ENCODE measurements at regions not wholly inside any gene's neighbourhood (a gene's known extent, or its start where the extent isn't known, plus 50 kb on each side); places are given as distances from the start of the nearest gene placed in this dataset.
"Not testable (repeated sequence)": the region's sequence is repeated elsewhere in the genome, so short reads cannot be mapped to it uniquely, and the experiment has no call there.

DNA sequence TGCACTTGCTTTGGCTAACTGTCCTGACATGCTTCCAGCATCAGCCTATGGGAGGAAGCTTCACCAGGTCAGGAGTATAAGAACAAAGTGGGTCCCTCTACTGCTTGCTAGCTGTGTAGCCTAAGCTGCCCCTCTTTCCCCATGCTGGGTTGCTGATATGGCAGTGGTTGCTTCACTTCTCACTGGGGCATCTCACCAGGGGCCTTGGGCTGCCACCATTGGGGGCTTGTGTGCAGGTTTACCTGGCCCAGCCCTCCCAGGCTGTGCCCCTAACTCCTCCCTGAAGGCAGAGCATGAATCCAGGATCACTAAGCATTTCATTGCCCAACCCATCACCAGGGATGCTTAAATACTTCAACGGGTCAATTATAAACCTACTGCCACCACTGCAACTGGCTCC is 817.1 kb upstream of the TMEFF2 start:
- no peaks in the 10 kb centered on the region for H3K9me3 ChIP-seq (ENCODE audit: low read length)
- no peak overlapping the region for H3K27ac ChIP-seq (ENCODE audit: low read depth, low read length)
- no peaks in the 10 kb centered on the region for H3K4me1 ChIP-seq (ENCODE audit: insufficient read depth, low read length)
- H3K27me3 ChIP-seq (ENCODE audit: control insufficient read depth in 1 of 2, insufficient read depth in 2 of 2, low read length in 2 of 2), result no peaks in the 10 kb centered on the region
- no peaks in the 10 kb centered on the region for H3K36me3 ChIP-seq (ENCODE audit: insufficient read depth, low read length)
- H3K4me3 ChIP-seq (ENCODE audit: low read depth in 1 of 2, low read length in 2 of 2), result no peak overlapping the region
- H3K9ac ChIP-seq (ENCODE audit: low read length), result no peak overlapping the region

DNA sequence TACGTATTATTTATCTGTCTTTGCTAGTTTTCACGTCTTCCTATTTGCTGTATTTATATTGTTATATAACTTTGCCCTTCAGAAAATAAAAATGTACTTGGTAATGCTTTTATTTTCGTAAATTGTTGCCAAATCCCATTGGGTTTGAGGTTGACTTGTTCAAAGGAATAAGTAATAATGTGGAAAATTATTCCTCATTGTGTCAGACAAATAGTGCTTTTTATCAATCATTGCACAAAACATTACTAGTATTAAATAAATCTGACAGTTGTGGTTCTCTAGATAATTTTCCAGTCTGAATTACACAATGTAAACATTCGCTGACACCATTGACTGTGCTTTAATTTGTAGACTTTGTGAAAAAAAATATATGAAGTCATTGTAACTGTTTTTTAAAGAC is 798.3 kb upstream of the TMEFF2 start:
- Histone ChIP-seq H3K36me3 (ENCODE audit: insufficient read depth, low read length) (no peaks in the 10 kb centered on the region), H3K9ac (ENCODE audit: low read length) (no peak overlapping the region), H3K27ac (ENCODE audit: low read depth, low read length) (no peak overlapping the region), H3K4me3 (ENCODE audit: low read depth in 1 of 2, low read length in 2 of 2) (no peak overlapping the region), H3K27me3 (ENCODE audit: control insufficient read depth in 1 of 2, insufficient read depth in 2 of 2, low read length in 2 of 2) (no peaks in the 10 kb centered on the region), H3K4me1 (ENCODE audit: insufficient read depth, low read length) (no peaks in the 10 kb centered on the region), H3K9me3 (ENCODE audit: low read length) (no peaks in the 10 kb centered on the region)

- no peaks in the 10 kb centered on the region for H3K36me3 ChIP-seq (ENCODE audit: insufficient read depth, low read length)
- no peaks in the 10 kb centered on the region for H3K27me3 ChIP-seq (ENCODE audit: control insufficient read depth in 1 of 2, insufficient read depth in 2 of 2, low read length in 2 of 2)
- H3K9me3 ChIP-seq (ENCODE audit: low read length), result no peaks in the 10 kb centered on the region
- no peaks in the 10 kb centered on the region for H3K4me1 ChIP-seq (ENCODE audit: insufficient read depth, low read length)
- H3K9ac ChIP-seq (ENCODE audit: low read length), result no peak overlapping the region
- H3K27ac ChIP-seq (ENCODE audit: low read depth, low read length), result no peak overlapping the region
- no peak overlapping the region for H3K4me3 ChIP-seq (ENCODE audit: low read depth in 1 of 2, low read length in 2 of 2)
Measured at GRCh38 chr2:192983173-192983572, 788.4 kb upstream of the TMEFF2 start.

- H3K36me3 ChIP-seq (ENCODE audit: insufficient read depth, low read length), result no peaks in the 10 kb centered on the region
- H3K9ac ChIP-seq (ENCODE audit: low read length), result no peak overlapping the region
- H3K4me1 ChIP-seq (ENCODE audit: insufficient read depth, low read length), result no peaks in the 10 kb centered on the region
- H3K27me3 ChIP-seq (ENCODE audit: control insufficient read depth in 1 of 2, insufficient read depth in 2 of 2, low read length in 2 of 2), result no peaks in the 10 kb centered on the region
- H3K27ac ChIP-seq (ENCODE audit: low read depth, low read length), result no peak overlapping the region
- H3K4me3 ChIP-seq (ENCODE audit: low read depth in 1 of 2, low read length in 2 of 2), result no peak overlapping the region
- H3K9me3 ChIP-seq (ENCODE audit: low read length), result no peaks in the 10 kb centered on the region
Measured at GRCh38 chr2:192978395-192978794, 783.7 kb upstream of the TMEFF2 start.

- H3K27me3 ChIP-seq (ENCODE audit: control insufficient read depth in 1 of 2, insufficient read depth in 2 of 2, low read length in 2 of 2), result no peaks in the 10 kb centered on the region
- H3K36me3 ChIP-seq (ENCODE audit: insufficient read depth, low read length), result no peaks in the 10 kb centered on the region
Measured at GRCh38 chr2:192971981-192972380, 777.2 kb upstream of the TMEFF2 start.

DNA sequence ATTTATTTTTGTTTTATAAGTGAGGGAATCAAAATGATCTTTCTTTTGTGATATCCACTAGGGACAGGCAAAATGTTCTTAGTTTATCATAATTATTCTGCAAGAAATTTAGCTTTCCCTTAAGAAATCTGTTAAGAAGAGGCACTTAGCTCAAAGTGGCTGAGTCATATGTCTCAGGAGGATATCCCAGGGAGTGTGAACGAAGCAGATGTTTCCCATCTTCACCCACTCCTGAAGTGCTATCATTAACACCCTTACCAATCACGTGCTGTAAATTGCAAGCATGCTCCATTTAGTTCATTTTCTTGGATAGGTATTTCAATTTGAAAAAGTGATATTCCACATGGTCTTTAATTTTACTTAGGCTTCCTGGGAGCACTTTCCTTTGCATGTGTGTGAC is 774.3 kb upstream of the TMEFF2 start:
- no peaks in the 10 kb centered on the region for H3K4me1 ChIP-seq (ENCODE audit: insufficient read depth, low read length)
- no peak overlapping the region for H3K4me3 ChIP-seq (ENCODE audit: low read depth in 1 of 2, low read length in 2 of 2)
- no peak overlapping the region for H3K27ac ChIP-seq (ENCODE audit: low read depth, low read length)
- H3K9ac ChIP-seq (ENCODE audit: low read length), result no peak overlapping the region
- H3K9me3 ChIP-seq (ENCODE audit: low read length), result no peaks in the 10 kb centered on the region
- H3K27me3 ChIP-seq (ENCODE audit: control insufficient read depth in 1 of 2, insufficient read depth in 2 of 2, low read length in 2 of 2), result no peaks in the 10 kb centered on the region
- H3K36me3 ChIP-seq (ENCODE audit: insufficient read depth, low read length), result no peaks in the 10 kb centered on the region

More at GRCh38 chr2:192971981-192972380, 777.2 kb upstream of the TMEFF2 start:
- Histone ChIP-seq H3K9me3 (ENCODE audit: low read length) (no peaks in the 10 kb centered on the region), H3K4me1 (ENCODE audit: insufficient read depth, low read length) (no peaks in the 10 kb centered on the region), H3K9ac (ENCODE audit: low read length) (no peak overlapping the region), H3K4me3 (ENCODE audit: low read depth in 1 of 2, low read length in 2 of 2) (no peak overlapping the region), H3K27ac (ENCODE audit: low read depth, low read length) (no peak overlapping the region)

DNA sequence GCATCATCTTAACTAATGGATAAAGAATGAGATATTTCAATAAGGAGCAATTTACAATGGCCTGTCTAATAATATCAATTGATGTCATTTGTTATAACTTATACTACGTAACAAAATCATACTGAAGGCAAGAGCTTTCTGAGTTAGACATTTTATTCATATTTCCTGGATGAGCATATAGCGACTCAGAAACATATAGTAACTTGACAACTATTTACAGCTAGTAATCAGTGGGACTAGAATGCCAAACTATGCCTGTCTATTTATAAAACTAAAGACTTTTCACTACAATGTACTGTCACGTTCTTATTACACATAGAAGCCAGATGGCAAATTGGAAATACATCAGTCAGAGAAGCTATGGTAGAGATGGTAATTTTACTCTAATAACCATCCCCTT is 766.2 kb upstream of the TMEFF2 start:
- Histone ChIP-seq H3K4me3 (ENCODE audit: low read depth in 1 of 2, low read length in 2 of 2) (no peak overlapping the region), H3K4me1 (ENCODE audit: insufficient read depth, low read length) (no peaks in the 10 kb centered on the region)

DNA sequence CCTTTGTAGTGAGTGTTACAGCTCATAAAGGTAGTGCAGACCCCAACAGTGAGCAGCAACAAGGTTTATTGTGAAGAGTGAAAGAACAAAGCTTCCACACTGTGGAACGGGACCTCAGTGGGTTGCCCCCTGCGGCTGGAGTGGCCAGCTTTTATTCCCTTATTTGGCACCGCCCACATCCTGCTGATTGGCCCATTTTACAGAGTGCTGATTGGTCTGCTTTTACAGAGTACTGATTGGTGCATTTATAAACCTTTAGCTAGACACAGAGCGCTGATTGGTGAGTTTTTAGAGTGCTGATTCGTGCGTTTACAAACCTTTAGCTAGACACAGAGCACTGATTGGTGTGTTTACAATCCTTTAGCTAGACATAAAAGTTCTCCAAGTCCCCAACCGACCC is 763.9 kb upstream of the TMEFF2 start:
- H3K36me3 ChIP-seq (ENCODE audit: insufficient read depth, low read length); H3K9ac ChIP-seq (ENCODE audit: low read length); H3K27ac ChIP-seq (ENCODE audit: low read depth, low read length); H3K4me3 ChIP-seq (ENCODE audit: low read depth in 1 of 2, low read length in 2 of 2); H3K27me3 ChIP-seq (ENCODE audit: control insufficient read depth in 1 of 2, insufficient read depth in 2 of 2, low read length in 2 of 2); H3K9me3 ChIP-seq (ENCODE audit: low read length); H3K4me1 ChIP-seq (ENCODE audit: insufficient read depth, low read length): not testable (repeated sequence)

More for the DNA sequence above, 766.2 kb upstream of the TMEFF2 start:
- no peak overlapping the region for H3K27ac ChIP-seq (ENCODE audit: low read depth, low read length)
- no peaks in the 10 kb centered on the region for H3K27me3 ChIP-seq (ENCODE audit: control insufficient read depth in 1 of 2, insufficient read depth in 2 of 2, low read length in 2 of 2)
- H3K9ac ChIP-seq (ENCODE audit: low read length), result no peak overlapping the region
- no peaks in the 10 kb centered on the region for H3K36me3 ChIP-seq (ENCODE audit: insufficient read depth, low read length)
- no peaks in the 10 kb centered on the region for H3K9me3 ChIP-seq (ENCODE audit: low read length)

DNA sequence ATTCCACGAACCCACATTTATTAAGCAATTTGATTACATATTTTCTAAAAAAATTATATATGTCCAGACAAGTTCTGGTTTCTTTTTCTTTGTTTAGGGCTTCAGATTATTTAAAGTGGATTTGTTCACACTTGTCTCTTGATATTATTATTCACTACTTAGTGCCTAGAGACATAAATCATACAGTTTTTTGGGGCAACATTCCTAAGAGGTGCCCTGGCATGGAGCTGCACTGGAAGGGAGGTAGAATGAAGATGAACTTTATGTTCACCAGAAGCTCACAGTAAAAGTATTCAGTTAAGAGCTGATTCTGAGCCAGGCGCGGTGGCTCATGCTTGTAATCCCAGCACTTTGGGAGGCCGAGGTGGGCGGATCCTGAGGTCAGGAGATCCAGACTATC is 762.7 kb upstream of the TMEFF2 start:
- Histone ChIP-seq H3K9me3 (ENCODE audit: low read length) (no peaks in the 10 kb centered on the region), H3K27ac (ENCODE audit: low read depth, low read length) (no peak overlapping the region), H3K4me1 (ENCODE audit: insufficient read depth, low read length) (no peaks in the 10 kb centered on the region), H3K9ac (ENCODE audit: low read length) (no peak overlapping the region), H3K4me3 (ENCODE audit: low read depth in 1 of 2, low read length in 2 of 2) (no peak overlapping the region), H3K36me3 (ENCODE audit: insufficient read depth, low read length) (no peaks in the 10 kb centered on the region), H3K27me3 (ENCODE audit: control insufficient read depth in 1 of 2, insufficient read depth in 2 of 2, low read length in 2 of 2) (no peaks in the 10 kb centered on the region)

GRCh38 chr2:192953116-192953515 is 758.4 kb upstream of the TMEFF2 start:
- Histone ChIP-seq H3K4me1 (ENCODE audit: insufficient read depth, low read length) (no peaks in the 10 kb centered on the region), H3K27me3 (ENCODE audit: control insufficient read depth in 1 of 2, insufficient read depth in 2 of 2, low read length in 2 of 2) (no peaks in the 10 kb centered on the region)

GRCh38 chr2:192952245-192952644 is 757.5 kb upstream of the TMEFF2 start:
- Histone ChIP-seq H3K4me1 (ENCODE audit: insufficient read depth, low read length) (no peaks in the 10 kb centered on the region), H3K4me3 (ENCODE audit: low read depth in 1 of 2, low read length in 2 of 2) (no peak overlapping the region), H3K36me3 (ENCODE audit: insufficient read depth, low read length) (no peaks in the 10 kb centered on the region), H3K9ac (ENCODE audit: low read length) (no peak overlapping the region), H3K27ac (ENCODE audit: low read depth, low read length) (no peak overlapping the region), H3K27me3 (ENCODE audit: control insufficient read depth in 1 of 2, insufficient read depth in 2 of 2, low read length in 2 of 2) (no peaks in the 10 kb centered on the region), H3K9me3 (ENCODE audit: low read length) (no peaks in the 10 kb centered on the region)

More at GRCh38 chr2:192953116-192953515, 758.4 kb upstream of the TMEFF2 start:
- Histone ChIP-seq H3K9ac (ENCODE audit: low read length) (no peak overlapping the region), H3K4me3 (ENCODE audit: low read depth in 1 of 2, low read length in 2 of 2) (no peak overlapping the region), H3K27ac (ENCODE audit: low read depth, low read length) (no peak overlapping the region), H3K9me3 (ENCODE audit: low read length) (no peaks in the 10 kb centered on the region), H3K36me3 (ENCODE audit: insufficient read depth, low read length) (no peaks in the 10 kb centered on the region)

DNA sequence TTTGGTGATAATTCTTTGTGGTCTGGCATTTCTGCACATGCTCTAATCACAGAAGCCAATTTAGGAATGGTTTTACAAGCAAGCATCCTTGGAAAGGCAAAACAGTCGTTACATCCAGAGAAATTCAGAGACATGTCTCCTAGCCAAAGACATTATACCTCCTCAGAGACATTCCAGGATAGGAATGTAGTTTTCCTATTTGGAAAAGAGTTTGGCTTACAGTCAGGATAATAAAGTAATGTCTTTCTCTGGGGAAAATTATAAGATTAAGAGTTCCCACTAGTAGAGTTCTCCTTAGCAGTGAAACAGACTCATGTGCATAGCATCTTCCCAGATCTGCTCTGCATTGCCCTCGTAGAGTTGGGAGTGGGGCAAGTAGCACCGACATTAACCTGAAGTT is 753.6 kb upstream of the TMEFF2 start:
- H3K27me3 ChIP-seq (ENCODE audit: control insufficient read depth in 1 of 2, insufficient read depth in 2 of 2, low read length in 2 of 2), result no peaks in the 10 kb centered on the region
- H3K9ac ChIP-seq (ENCODE audit: low read length), result no peak overlapping the region
- no peaks in the 10 kb centered on the region for H3K36me3 ChIP-seq (ENCODE audit: insufficient read depth, low read length)
- no peaks in the 10 kb centered on the region for H3K9me3 ChIP-seq (ENCODE audit: low read length)
- no peak overlapping the region for H3K27ac ChIP-seq (ENCODE audit: low read depth, low read length)
- no peaks in the 10 kb centered on the region for H3K4me1 ChIP-seq (ENCODE audit: insufficient read depth, low read length)
- H3K4me3 ChIP-seq (ENCODE audit: low read depth in 1 of 2, low read length in 2 of 2), result no peak overlapping the region

All from muscle layer of colon (tissue), 2 donors.